GM12891 (cell line): ENCODE measurements at regions not wholly inside any gene's neighbourhood (a gene's known extent, or its start where the extent isn't known, plus 50 kb on each side); places are given as distances from the start of the nearest gene placed in this dataset.

Experiments
- POLR2A ChIP-seq: IDR thresholded peaks from 2 replicates; pipeline ENCODE4 v1.6.1; 2011; ENCODE audit warnings: low read depth, low read length, control low read depth
- POU2F2 ChIP-seq: IDR thresholded peaks from 2 replicates; pipeline ENCODE4 v1.6.1; 2011; ENCODE audit warnings: low read depth, mild to moderate bottlenecking, control low read depth, low read length, moderate library complexity
- SPI1 ChIP-seq: IDR thresholded peaks from 2 replicates; pipeline ENCODE4 v1.6.1; 2011; ENCODE audit warnings: low read depth, low read length, control low read depth
- TAF1 ChIP-seq: IDR thresholded peaks from 2 replicates; pipeline ENCODE4 v1.6.1; 2011; ENCODE audit warnings: low read depth, low read length, control low read depth

GRCh38 chr2:62573137-62573731 lies 67.2 kb upstream of the TMEM17 start:
- TF ChIP-seq SPI1 (no peak), POLR2A (no peak), TAF1 (no peak), POU2F2 (no peak)
